ENCODE measurements at regions not wholly inside any gene's neighbourhood (a gene's known extent, or its start where the extent isn't known, plus 50 kb on each side); places are given as distances from the start of the nearest gene placed in this dataset.

DNA sequence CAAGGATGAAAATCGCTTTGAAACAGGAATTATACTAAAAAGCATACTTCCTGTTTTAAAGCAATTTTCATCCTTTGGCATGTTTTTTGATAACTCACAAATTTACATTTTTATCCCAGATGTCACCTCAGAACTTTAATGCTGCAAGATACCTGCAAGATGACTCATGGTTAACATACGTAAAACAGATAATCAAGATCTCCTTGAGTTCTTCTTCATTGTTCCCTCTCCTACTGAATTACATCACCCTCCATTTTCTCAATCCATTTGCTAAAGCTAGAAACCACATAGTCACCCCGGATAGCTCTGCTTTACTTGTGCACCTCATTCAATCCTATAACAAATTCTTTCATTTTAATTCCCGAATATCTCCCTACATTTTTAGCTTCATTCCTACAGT is 1114.2 kb downstream of the PLA2G4A start:
- TF ChIP-seq CTCF (IDR thresholded peaks at IDR 0.05; ENCODE audit: low read depth, low read length) (no peak), EZH2phosphoT487 (IDR thresholded peaks at IDR 0.05; ENCODE audit: low read depth) (no peak)

Data from OCI-LY3 (cell line).